ENCODE measurements at regions not wholly inside any gene's neighbourhood (a gene's known extent, or its start where the extent isn't known, plus 50 kb on each side); places are given as distances from the start of the nearest gene placed in this dataset.

- no peaks in the 10 kb centered on the region for H3K9me3 ChIP-seq
- intact Hi-C loops (cut with DNase I) = no loop called here
- H3K27me3 ChIP-seq (replicated peaks; ENCODE audit: insufficient read depth) = no peaks in the 10 kb centered on the region
- H3K4me3 ChIP-seq = no peak overlapping the region
- no peaks in the 10 kb centered on the region for H3K4me1 ChIP-seq (replicated peaks)
- TF ChIP-seq POLR2A (IDR thresholded peaks at IDR 0.05) = no peak
- no peak for TF ChIP-seq POLR2AphosphoS5 (IDR thresholded peaks at IDR 0.05)
- TF ChIP-seq CTCF (IDR thresholded peaks at IDR 0.05) = no peak
- 42% methylated on average over 6 of the region's 6 CpGs for WGBS
- DNase-seq (ENCODE audit: low spot score) = no peak
- H3K36me3 ChIP-seq = no peaks in the 10 kb centered on the region
- H3K27ac ChIP-seq = no peak overlapping the region
Observed at GRCh38 chr1:106568201-106568974, 488.1 kb upstream of the PRMT6 start.

GRCh38 chr1:106571109-106571508 lies 485.4 kb upstream of the PRMT6 start:
- intact Hi-C loops (cut with DNase I) = no loop called here
- Histone ChIP-seq H3K9me3 (no peaks in the 10 kb centered on the region), H3K27me3 (replicated peaks; ENCODE audit: insufficient read depth) (no peaks in the 10 kb centered on the region), H3K4me3 (no peak overlapping the region), H3K36me3 (no peaks in the 10 kb centered on the region), H3K27ac (no peak overlapping the region), H3K4me1 (replicated peaks) (no peaks in the 10 kb centered on the region)
- 48% methylated on average over 4 of the region's 4 CpGs for WGBS
- no peak for DNase-seq (ENCODE audit: low spot score)
- no peak for TF ChIP-seq POLR2AphosphoS5 (IDR thresholded peaks at IDR 0.05)
- no peak for TF ChIP-seq CTCF (IDR thresholded peaks at IDR 0.05)
- no peak for TF ChIP-seq POLR2A (IDR thresholded peaks at IDR 0.05)

DNA sequence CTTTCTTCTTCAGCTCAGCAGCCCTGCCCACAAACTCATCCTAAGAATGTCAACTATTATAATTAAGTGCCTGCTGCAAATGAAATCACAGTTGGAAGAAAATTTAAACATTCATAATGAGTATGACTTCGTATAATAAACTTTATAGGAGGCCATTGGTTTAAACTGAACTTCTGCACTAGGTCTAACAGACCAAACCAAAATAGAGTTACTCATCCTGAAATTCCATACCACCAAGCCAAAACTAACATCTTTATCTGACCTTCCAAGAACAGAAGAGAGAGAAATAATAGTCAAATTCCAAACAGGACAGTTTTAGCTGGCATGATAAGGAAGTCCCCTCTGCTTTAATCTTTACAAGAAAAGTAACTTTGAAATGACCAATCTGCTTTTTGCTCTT lies 472.4 kb upstream of the PRMT6 start:
- WGBS = 17% methylated on average over 1 of the region's 1 CpG
- H3K4me1 ChIP-seq (replicated peaks) = no peaks in the 10 kb centered on the region
- no peak overlapping the region for H3K27ac ChIP-seq
- DNase-seq (ENCODE audit: low spot score) = no peak
- TF ChIP-seq POLR2A (IDR thresholded peaks at IDR 0.05) (no peak), CTCF (IDR thresholded peaks at IDR 0.05) (no peak), POLR2AphosphoS5 (IDR thresholded peaks at IDR 0.05) (no peak)
- no peaks in the 10 kb centered on the region for H3K9me3 ChIP-seq
- no peaks in the 10 kb centered on the region for H3K36me3 ChIP-seq
- no peak overlapping the region for H3K4me3 ChIP-seq
- no peaks in the 10 kb centered on the region for H3K27me3 ChIP-seq (replicated peaks; ENCODE audit: insufficient read depth)
- intact Hi-C loops (cut with DNase I) = no loop called here

- Histone ChIP-seq H3K4me1 (replicated peaks) (no peaks in the 10 kb centered on the region), H3K36me3 (no peaks in the 10 kb centered on the region), H3K27me3 (replicated peaks; ENCODE audit: insufficient read depth) (no peaks in the 10 kb centered on the region), H3K27ac (no peak overlapping the region), H3K9me3 (no peaks in the 10 kb centered on the region), H3K4me3 (no peak overlapping the region)
- DNase-seq (ENCODE audit: low spot score) = no peak
- TF ChIP-seq POLR2AphosphoS5 (IDR thresholded peaks at IDR 0.05) (no peak), CTCF (IDR thresholded peaks at IDR 0.05) (no peak), POLR2A (IDR thresholded peaks at IDR 0.05) (no peak)
- 33% methylated on average over 4 of the region's 4 CpGs for WGBS
- intact Hi-C loops (cut with DNase I) = no loop called here
Observed at GRCh38 chr1:106584676-106585075, 471.8 kb upstream of the PRMT6 start.

GRCh38 chr1:106600626-106601025 lies 455.8 kb upstream of the PRMT6 start:
- intact Hi-C loops (cut with DNase I) = no loop called here
- WGBS = 57% methylated on average over 2 of the region's 2 CpGs
- no peak for TF ChIP-seq POLR2A (IDR thresholded peaks at IDR 0.05)
- no peak for TF ChIP-seq POLR2AphosphoS5 (IDR thresholded peaks at IDR 0.05)
- TF ChIP-seq CTCF (IDR thresholded peaks at IDR 0.05) = no peak

More at GRCh38 chr1:106600626-106601025, 455.8 kb upstream of the PRMT6 start:
- Histone ChIP-seq H3K36me3 (no peaks in the 10 kb centered on the region), H3K27ac (no peak overlapping the region), H3K27me3 (replicated peaks; ENCODE audit: insufficient read depth) (no peaks in the 10 kb centered on the region), H3K4me1 (replicated peaks) (no peaks in the 10 kb centered on the region), H3K9me3 (no peaks in the 10 kb centered on the region), H3K4me3 (no peak overlapping the region)
- DNase-seq (ENCODE audit: low spot score) = no peak
